GM04504 (cell line): ENCODE measurements at regions not wholly inside any gene's neighbourhood (a gene's known extent, or its start where the extent isn't known, plus 50 kb on each side); places are given as distances from the start of the nearest gene placed in this dataset.

Experiments
- DNase-seq: peaks from one replicate; pipeline ENCODE4 v3.0.0-alpha.2; 2012; ENCODE audit warnings: low read depth

GRCh38 chr1:75984781-75985180 lies 52.6 kb upstream of the ASB17 start:
- DNase-seq: no peak

- DNase-seq: no peak
Observed at GRCh38 chr1:75985827-75986226, 53.6 kb upstream of the ASB17 start.

GRCh38 chr1:75986478-75986877 lies 54.3 kb upstream of the ASB17 start:
- no peak for DNase-seq

DNA sequence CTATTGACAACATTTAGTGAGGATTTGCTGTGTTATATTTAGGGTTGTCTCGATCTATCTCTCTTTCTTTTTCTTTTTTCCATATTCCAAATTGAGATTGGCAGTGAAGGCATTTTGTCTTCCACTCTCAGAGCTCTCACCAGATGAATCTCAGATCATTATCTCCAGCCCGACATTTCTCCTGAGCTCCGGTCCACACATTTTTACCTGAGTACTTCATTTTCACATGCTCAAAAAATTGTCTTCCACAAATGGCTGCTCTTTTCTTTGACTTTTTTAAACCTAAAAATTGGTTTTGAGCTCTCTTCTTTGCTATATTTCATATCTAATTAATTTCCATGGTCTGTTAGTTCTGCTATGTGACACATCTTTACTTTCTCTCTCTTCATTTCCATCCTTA lies 56.9 kb upstream of the ASB17 start:
- DNase-seq: no peak

GRCh38 chr1:75990686-75991085 lies 58.5 kb upstream of the ASB17 start:
- no peak for DNase-seq

GRCh38 chr1:75991497-75992114 lies 59.4 kb upstream of the ASB17 start:
- peak; percentile 72 for DNase-seq

GRCh38 chr1:75992312-75992711 lies 60.1 kb upstream of the ASB17 start:
- no peak for DNase-seq

DNA sequence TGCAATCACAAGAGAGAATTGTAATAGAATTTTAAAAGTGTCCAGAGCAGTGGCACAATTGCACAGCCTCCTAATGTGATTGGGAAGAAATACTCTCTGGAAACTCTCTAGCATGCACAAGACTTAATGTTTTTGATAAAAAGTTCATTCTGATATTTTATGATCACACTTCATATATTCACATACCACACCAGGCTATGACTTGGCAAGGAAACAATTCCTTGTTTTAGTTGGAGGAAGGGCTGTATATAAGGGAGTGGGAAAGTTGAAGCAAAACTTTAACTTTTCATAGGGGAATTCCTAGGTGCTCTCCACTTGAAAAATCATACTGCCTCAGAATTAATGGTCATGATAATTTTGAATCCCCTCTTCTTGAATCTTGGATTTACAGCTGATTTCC lies 61.5 kb upstream of the ASB17 start:
- no peak for DNase-seq

DNA sequence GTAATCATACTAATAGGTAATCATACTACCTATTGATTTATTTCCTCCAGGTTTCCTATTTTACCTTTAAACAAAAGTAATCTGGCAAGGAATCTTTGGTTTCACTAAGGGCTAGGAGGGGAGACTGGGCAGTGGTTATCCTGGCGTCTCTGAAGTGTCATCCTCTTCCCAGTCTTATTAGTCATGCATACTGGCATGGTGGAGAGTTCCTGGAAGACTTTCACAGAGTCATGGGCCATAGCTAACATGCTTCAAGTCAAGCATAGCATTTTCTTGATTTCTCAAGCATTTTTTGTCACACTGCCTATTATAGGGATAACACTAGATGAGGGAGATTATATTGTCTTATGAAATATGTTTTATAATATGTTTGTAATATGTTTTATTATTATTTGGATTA lies 64.0 kb upstream of the ASB17 start:
- no peak for DNase-seq

DNA sequence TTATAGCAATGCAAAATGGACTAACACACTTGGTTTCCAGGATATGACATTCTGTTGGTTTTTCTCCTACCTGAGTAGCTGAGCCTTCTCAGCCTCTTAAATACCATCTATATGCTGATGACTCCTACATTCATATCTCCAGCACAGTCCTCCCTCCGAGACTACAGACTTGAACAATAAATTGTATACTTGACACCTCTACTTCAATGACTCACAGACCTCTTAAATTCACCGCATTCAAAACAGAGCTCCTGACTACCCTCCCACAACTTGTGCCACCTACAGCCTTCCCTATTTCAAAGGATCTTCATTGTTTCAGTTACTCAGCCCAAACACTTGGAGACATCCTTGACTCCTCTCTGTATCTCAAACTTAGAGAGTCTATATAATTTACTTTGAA lies 66.8 kb upstream of the ASB17 start:
- no peak for DNase-seq

DNA sequence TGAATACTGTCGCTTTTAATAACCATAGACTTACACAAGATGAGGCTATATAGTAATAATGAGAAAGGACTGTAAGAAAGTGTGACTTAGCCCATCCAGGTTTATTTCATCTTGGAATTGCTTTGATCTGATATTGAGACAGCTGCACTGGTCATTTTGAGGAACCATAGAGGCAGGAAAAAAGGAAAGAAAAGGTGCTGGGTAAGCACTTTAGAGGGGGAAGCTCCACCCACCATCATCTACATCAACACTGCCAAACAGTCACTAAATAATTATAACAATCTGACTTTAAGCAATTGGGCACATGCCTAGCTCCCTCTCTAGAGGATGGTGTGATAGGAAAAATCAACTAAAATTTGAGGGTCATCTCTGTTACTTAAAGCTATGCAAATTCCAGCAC lies 70.6 kb upstream of the ST6GALNAC3 start:
- no peak for DNase-seq

DNA sequence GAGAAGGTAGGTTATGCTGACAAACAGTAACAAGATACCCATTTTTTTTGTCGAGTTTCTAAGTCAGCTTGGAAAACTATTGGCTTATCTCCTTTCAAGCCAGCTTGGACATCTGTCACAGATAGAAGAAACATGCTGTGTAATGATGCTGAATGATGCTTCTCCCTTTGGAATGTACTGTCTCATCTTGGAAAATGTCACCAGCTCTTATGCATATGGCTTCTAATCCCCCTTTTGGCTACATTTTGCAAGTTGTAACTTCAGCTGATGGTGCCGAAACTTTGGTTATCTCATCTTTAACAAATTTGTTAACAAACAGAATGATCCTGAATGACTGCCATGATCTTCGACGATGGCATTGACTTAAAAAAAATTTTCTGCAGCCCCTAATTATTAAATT lies 68.8 kb upstream of the ST6GALNAC3 start:
- DNase-seq: no peak

- peak; percentile 81 for DNase-seq
Observed at GRCh38 chr1:76006234-76006633, 68.3 kb upstream of the ST6GALNAC3 start.

DNA sequence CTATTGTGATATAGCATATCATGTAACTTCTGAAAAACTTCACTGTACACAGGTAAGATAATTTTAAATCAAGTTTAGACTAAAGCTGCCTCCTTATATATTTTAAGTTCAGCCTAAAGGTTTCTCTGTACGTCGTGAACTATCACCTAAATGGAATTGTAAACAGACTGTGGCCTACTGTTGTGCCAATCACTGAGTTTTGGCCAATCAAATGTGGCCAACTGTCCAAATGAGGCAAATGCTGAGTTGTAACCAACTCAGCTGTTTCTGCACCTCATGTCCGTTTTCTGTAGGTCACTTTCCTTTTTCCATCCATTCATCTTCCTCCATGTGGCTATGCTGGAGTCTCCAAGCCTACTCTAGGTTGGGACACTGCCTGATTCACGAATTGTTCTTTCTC lies 63.7 kb upstream of the ST6GALNAC3 start:
- no peak for DNase-seq

- DNase-seq: peak; percentile 25
Observed at GRCh38 chr1:76012341-76013205, 62.0 kb upstream of the ST6GALNAC3 start.

DNA sequence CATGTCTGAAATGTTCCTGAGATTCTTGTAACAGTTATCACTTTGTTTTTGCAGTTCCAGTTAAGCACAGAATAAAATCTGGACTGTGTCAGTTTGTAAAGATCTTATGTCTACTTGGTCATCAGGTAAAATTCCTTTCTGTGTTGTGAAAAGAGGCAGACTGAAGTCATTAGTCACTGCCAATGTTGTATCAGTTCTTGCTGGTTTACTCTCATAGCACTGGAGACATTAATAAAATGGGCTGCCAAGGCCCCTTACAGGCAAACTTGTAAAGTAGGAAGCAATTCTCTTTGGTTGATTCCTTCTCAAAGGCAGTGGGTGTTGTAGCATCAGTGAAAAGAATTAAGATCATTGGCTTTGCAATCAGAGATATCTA lies 61.4 kb upstream of the ST6GALNAC3 start:
- no peak for DNase-seq

GRCh38 chr1:76015478-76016103 lies 59.0 kb upstream of the ST6GALNAC3 start:
- DNase-seq: no peak

GRCh38 chr1:76018045-76018444 lies 56.5 kb upstream of the ST6GALNAC3 start:
- DNase-seq: no peak

DNA sequence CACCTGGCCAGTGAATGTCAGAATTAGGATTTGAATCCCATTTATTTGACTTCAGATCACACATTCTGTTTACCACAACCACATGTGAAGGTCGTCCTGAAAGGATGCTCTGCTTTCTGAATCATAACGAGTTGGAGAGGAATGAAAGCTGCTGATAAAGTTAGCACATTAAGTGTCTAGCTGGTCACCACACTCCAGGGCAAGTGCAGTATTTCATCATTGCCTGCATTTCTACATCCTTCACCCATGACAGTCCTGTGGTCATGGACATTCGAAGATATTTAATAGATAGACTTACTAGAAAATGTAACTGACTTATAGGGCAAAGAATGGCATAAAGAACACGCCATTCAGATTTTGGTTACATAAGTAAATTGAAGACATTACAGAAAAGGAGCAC lies 52.7 kb upstream of the ST6GALNAC3 start:
- DNase-seq: no peak

DNA sequence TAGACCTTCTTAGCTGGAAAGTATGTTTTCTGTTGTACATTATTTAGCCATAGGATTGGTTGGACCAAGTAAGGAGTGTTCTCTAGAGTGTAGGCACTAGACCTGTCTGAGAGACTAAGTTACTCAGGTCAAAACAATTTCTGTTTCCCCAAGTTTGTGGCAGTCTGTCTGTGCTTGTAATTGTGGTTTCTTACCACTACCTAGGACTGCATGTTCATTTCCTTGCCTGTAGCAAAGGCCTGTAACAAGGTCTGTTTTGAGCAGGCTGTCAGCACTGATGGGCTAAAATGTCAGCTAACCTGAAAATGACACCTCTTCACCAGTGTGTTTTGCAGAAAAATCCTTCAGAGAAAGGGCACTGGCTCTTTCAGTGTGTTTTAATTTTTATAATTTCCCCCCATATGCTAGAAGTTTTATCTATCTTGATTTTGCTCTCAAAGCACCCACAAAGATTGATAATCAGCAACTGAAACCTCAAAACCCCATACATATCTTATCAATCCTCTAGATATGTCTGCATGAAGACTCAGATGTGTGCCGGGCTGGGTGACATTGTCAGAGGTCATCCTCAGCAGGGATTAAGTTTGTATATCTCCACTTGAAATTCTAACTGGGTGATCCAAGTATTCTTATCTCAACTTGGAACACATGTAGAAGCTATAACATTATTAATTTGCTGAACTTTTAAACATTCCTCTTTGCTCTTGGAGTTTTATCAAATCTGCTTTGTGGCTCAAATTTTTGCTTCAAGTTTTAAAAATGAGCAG lies 50.7 kb upstream of the ST6GALNAC3 start:
- DNase-seq: no peak
